ENCODE measurements at regions not wholly inside any gene's neighbourhood (a gene's known extent, or its start where the extent isn't known, plus 50 kb on each side); places are given as distances from the start of the nearest gene placed in this dataset.

DNA sequence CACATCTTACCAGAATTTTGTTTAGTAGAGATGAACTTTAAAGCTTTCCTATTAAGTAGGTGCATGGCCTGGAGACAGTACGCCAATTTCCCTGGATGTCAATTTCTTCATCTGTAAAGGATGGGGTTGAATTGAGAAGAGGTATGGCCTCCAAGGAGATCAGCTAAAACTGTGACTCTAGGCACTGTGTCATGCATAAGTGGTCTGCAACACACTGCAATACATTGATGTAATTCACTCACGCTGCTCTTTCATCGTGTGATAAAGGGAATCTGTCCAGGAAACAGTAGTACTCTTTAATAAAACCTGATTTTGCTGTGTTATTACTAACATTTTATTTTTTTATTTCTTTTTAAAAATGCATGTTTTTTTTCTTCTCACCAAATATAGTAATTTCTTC lies 795.8 kb downstream of the DIAPH3 start:
- no peak overlapping the region for H3K27ac ChIP-seq (ENCODE audit: low read depth, low read length)
- no peak overlapping the region for H3K9ac ChIP-seq (ENCODE audit: low read length)
- H3K9me3 ChIP-seq (ENCODE audit: low read length), result no peaks in the 10 kb centered on the region
- H3K27me3 ChIP-seq (ENCODE audit: control insufficient read depth in 1 of 2, insufficient read depth in 2 of 2, low read length in 2 of 2), result no peaks in the 10 kb centered on the region
- H3K4me3 ChIP-seq (ENCODE audit: low read depth in 1 of 2, low read length in 2 of 2), result no peak overlapping the region
- H3K4me1 ChIP-seq (ENCODE audit: insufficient read depth, low read length), result peaks cover 31% of the 10 kb centered on the region
- H3K36me3 ChIP-seq (ENCODE audit: insufficient read depth, low read length), result no peaks in the 10 kb centered on the region

DNA sequence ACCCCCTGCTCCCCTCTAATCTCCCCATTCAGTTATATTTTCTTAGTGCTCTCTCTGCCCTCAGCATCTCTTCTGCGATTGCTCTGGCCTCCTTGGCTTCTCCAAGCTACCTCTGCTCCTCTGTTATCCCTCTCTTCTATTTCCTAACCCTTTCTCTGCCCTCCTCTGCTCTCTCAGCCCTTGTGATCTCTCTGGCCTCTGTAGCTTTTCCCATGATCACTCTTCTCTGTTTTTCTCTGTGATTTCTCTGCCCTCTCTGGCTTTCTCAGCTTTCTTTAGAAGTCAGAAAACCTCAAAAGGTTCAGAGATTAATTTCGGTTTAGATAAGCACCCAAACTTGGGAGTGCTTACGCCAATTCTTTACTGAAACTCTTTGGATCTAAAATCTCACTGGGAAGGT lies 795.0 kb downstream of the DIAPH3 start:
- H3K27ac ChIP-seq (ENCODE audit: low read depth, low read length), result no peak overlapping the region

DNA sequence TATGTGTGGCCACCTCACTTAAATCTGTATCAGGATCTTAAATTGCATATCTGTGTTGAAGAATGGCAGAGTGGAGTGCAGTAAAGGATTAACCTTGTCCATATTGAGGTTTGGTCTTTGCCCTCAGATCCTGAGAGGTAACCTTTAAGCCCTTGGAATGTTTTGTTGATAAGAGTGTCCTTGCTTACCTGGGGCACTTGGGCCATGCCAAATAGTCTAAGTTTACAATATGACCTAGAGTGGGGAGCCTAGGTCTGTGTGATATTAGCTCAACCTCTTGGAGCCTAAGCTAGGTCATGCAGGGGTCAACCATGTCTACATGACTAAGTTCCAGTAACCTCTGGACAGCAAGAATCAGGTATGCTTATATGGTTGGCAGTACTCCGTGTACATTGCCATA lies 792.5 kb downstream of the DIAPH3 start:
- no peaks in the 10 kb centered on the region for H3K9me3 ChIP-seq (ENCODE audit: low read length)
- H3K27me3 ChIP-seq (ENCODE audit: control insufficient read depth in 1 of 2, insufficient read depth in 2 of 2, low read length in 2 of 2), result no peaks in the 10 kb centered on the region
- H3K9ac ChIP-seq (ENCODE audit: low read length), result no peak overlapping the region
- H3K27ac ChIP-seq (ENCODE audit: low read depth, low read length), result no peak overlapping the region
- H3K36me3 ChIP-seq (ENCODE audit: insufficient read depth, low read length), result no peaks in the 10 kb centered on the region
- H3K4me1 ChIP-seq (ENCODE audit: insufficient read depth, low read length), result peaks cover 37% of the 10 kb centered on the region
- no peak overlapping the region for H3K4me3 ChIP-seq (ENCODE audit: low read depth in 1 of 2, low read length in 2 of 2)

More for the DNA sequence above, 795.0 kb downstream of the DIAPH3 start:
- H3K9ac ChIP-seq (ENCODE audit: low read length), result no peak overlapping the region
- no peaks in the 10 kb centered on the region for H3K9me3 ChIP-seq (ENCODE audit: low read length)
- H3K4me1 ChIP-seq (ENCODE audit: insufficient read depth, low read length), result peaks cover 35% of the 10 kb centered on the region
- no peak overlapping the region for H3K4me3 ChIP-seq (ENCODE audit: low read depth in 1 of 2, low read length in 2 of 2)
- H3K36me3 ChIP-seq (ENCODE audit: insufficient read depth, low read length), result no peaks in the 10 kb centered on the region
- H3K27me3 ChIP-seq (ENCODE audit: control insufficient read depth in 1 of 2, insufficient read depth in 2 of 2, low read length in 2 of 2), result no peaks in the 10 kb centered on the region

DNA sequence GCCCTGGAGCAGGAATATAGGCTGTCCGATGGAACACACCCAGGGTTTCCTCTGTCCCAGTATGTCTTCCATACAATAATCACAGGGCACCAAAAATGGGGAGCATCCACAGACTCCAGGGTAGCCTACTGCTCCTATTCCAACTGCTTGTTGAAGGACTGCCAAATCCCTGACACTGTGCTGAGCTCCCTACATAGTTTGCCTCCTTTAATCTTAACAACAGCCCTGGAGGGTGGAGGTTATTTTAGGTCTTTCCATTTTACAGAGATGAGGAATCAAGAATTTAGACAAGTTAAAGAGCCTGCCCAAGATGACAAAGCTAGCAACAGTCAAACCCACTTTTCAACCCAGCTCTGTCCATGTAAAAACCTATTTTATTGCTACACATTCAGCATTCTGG lies 790.4 kb downstream of the DIAPH3 start:
- Histone ChIP-seq H3K9ac (ENCODE audit: low read length) (no peak overlapping the region), H3K9me3 (ENCODE audit: low read length) (no peaks in the 10 kb centered on the region), H3K27me3 (ENCODE audit: control insufficient read depth in 1 of 2, insufficient read depth in 2 of 2, low read length in 2 of 2) (no peaks in the 10 kb centered on the region), H3K36me3 (ENCODE audit: insufficient read depth, low read length) (no peaks in the 10 kb centered on the region), H3K4me1 (ENCODE audit: insufficient read depth, low read length) (peaks cover 34% of the 10 kb centered on the region), H3K27ac (ENCODE audit: low read depth, low read length) (no peak overlapping the region), H3K4me3 (ENCODE audit: low read depth in 1 of 2, low read length in 2 of 2) (no peak overlapping the region)

DNA sequence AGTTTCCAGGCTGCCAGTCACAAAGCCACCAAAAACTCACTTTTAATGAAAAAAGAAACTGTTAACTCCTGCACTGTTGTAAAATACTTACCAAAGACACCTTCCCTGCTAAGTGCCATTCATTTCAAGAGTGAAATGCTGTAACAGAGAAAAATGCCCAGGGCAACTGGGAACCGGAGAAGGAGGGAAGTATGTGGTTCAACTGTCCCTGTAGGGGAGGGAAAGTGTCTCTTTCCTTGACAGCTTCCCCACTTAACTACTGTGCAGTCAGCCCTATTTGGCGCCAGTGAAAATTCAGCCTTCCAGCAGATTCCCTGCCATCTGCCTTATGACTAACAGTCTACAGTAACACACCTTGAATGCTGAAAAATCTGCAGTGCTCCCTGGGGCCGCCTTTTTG lies 789.0 kb downstream of the DIAPH3 start:
- peaks cover 27% of the 10 kb centered on the region for H3K4me1 ChIP-seq (ENCODE audit: insufficient read depth, low read length)
- no peak overlapping the region for H3K4me3 ChIP-seq (ENCODE audit: low read depth in 1 of 2, low read length in 2 of 2)
- no peaks in the 10 kb centered on the region for H3K36me3 ChIP-seq (ENCODE audit: insufficient read depth, low read length)
- no peaks in the 10 kb centered on the region for H3K9me3 ChIP-seq (ENCODE audit: low read length)
- no peak overlapping the region for H3K9ac ChIP-seq (ENCODE audit: low read length)
- H3K27me3 ChIP-seq (ENCODE audit: control insufficient read depth in 1 of 2, insufficient read depth in 2 of 2, low read length in 2 of 2), result no peaks in the 10 kb centered on the region
- no peak overlapping the region for H3K27ac ChIP-seq (ENCODE audit: low read depth, low read length)

DNA sequence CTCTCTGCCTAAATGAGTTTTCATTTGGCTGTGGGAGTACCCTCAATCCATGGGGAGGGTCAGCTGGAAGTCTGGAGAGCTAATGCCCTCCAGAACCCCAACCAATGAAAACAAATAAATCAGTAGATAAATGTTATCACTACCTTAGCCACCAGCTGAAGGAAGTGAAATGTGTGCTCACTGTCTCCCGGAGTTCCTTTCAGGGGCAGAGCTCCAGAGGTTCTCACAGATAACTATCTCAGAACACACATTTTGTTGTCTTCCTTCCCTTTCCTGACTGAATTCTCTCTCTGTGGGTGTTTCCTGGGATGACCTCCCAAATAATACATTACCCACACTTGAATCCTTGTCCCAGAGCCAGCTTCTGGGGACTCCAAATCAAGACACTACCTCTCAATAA lies 779.6 kb downstream of the DIAPH3 start:
- no peak overlapping the region for H3K4me3 ChIP-seq (ENCODE audit: low read depth in 1 of 2, low read length in 2 of 2)
- no peak overlapping the region for H3K9ac ChIP-seq (ENCODE audit: low read length)
- no peaks in the 10 kb centered on the region for H3K9me3 ChIP-seq (ENCODE audit: low read length)
- H3K4me1 ChIP-seq (ENCODE audit: insufficient read depth, low read length), result no peaks in the 10 kb centered on the region
- no peaks in the 10 kb centered on the region for H3K27me3 ChIP-seq (ENCODE audit: control insufficient read depth in 1 of 2, insufficient read depth in 2 of 2, low read length in 2 of 2)
- H3K27ac ChIP-seq (ENCODE audit: low read depth, low read length), result no peak overlapping the region
- no peaks in the 10 kb centered on the region for H3K36me3 ChIP-seq (ENCODE audit: insufficient read depth, low read length)

DNA sequence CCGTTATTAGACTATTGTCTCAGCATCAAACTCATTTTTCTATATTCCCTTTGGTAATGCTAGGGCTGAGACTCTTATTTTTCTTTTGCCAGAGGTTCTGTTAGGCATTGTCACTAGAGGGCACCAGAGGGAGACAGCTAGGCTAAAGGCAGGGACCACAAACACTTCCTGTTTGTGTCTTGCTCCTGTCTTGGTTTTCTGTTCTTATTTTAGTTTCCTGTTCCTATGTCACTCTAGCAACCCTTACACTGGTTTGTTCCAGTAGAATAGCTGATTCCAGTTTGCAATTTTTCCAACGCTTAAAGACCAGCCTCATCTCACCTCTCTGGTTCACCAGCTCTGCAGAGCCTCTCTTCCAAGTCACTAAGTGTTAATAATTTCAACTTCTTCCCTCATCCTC lies 772.0 kb downstream of the DIAPH3 start:
- Histone ChIP-seq H3K4me3 (ENCODE audit: low read depth in 1 of 2, low read length in 2 of 2) (no peak overlapping the region), H3K4me1 (ENCODE audit: insufficient read depth, low read length) (no peaks in the 10 kb centered on the region), H3K36me3 (ENCODE audit: insufficient read depth, low read length) (no peaks in the 10 kb centered on the region), H3K9me3 (ENCODE audit: low read length) (no peaks in the 10 kb centered on the region), H3K9ac (ENCODE audit: low read length) (no peak overlapping the region), H3K27ac (ENCODE audit: low read depth, low read length) (no peak overlapping the region), H3K27me3 (ENCODE audit: control insufficient read depth in 1 of 2, insufficient read depth in 2 of 2, low read length in 2 of 2) (no peaks in the 10 kb centered on the region)

DNA sequence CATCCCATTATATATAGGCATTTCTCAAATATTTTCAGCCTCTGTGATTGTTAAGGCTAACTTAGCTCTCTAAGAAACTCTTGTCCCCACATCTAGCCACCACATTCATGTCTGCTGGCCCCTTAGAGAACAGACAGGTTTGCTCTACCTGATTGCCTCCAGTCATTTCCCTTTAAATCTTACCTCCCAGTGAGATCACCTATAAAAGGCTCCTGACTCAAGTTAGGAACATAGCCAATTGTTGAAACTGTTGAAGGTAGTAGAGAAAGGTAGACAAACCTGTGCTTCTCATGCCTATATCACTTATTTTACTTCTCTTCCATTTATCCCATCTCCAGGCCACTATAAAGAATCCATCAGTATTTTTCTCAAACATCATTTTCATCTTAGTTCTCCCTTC lies 771.4 kb downstream of the DIAPH3 start:
- no peak overlapping the region for H3K4me3 ChIP-seq (ENCODE audit: low read depth in 1 of 2, low read length in 2 of 2)
- no peak overlapping the region for H3K27ac ChIP-seq (ENCODE audit: low read depth, low read length)
- no peaks in the 10 kb centered on the region for H3K4me1 ChIP-seq (ENCODE audit: insufficient read depth, low read length)
- no peaks in the 10 kb centered on the region for H3K36me3 ChIP-seq (ENCODE audit: insufficient read depth, low read length)
- H3K9ac ChIP-seq (ENCODE audit: low read length), result no peak overlapping the region
- no peaks in the 10 kb centered on the region for H3K27me3 ChIP-seq (ENCODE audit: control insufficient read depth in 1 of 2, insufficient read depth in 2 of 2, low read length in 2 of 2)
- H3K9me3 ChIP-seq (ENCODE audit: low read length), result no peaks in the 10 kb centered on the region

DNA sequence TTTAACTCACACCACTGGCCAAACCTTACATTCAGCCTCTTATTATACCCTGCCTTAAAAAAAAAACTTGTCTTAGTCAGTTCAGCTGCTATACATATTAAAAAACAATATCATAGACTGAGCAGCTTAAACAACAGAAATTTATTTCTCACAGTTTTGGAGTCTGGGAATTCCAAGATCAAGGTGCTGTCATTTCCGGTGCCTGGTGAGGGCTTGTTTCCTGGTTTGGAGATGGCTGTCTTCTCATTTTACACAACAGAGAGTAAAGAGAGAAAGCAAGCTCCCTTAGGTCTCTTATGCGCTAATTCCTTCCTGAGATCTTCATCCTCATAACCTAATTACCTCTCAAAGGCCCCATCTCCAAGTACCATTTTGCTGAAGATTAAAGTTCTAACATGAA lies 769.2 kb downstream of the DIAPH3 start:
- H3K9ac ChIP-seq (ENCODE audit: low read length), result no peak overlapping the region
- H3K27ac ChIP-seq (ENCODE audit: low read depth, low read length), result no peak overlapping the region
- H3K4me3 ChIP-seq (ENCODE audit: low read depth in 1 of 2, low read length in 2 of 2), result no peak overlapping the region
- no peaks in the 10 kb centered on the region for H3K36me3 ChIP-seq (ENCODE audit: insufficient read depth, low read length)
- no peaks in the 10 kb centered on the region for H3K9me3 ChIP-seq (ENCODE audit: low read length)
- peaks cover 14% of the 10 kb centered on the region for H3K4me1 ChIP-seq (ENCODE audit: insufficient read depth, low read length)
- no peaks in the 10 kb centered on the region for H3K27me3 ChIP-seq (ENCODE audit: control insufficient read depth in 1 of 2, insufficient read depth in 2 of 2, low read length in 2 of 2)

DNA sequence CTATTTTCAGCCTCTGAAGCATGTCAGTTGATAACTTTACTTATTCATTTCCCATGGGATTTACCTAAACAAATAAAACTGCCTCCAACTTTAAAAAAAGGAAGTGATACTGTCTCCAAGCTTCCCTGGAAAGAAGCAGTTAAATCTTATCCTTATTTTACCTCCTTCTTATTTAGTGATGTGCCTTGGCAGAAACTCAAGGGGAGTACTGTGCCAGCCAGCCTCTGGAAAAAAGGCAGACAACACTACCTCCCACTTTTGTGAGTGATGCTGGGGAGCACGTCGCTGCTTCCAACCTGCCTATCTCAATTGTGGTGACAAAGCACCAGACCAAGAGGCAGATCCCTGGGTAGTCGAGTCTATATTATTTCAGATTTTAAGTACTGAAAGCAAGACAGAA lies 765.6 kb downstream of the DIAPH3 start:
- Histone ChIP-seq H3K4me3 (ENCODE audit: low read depth in 1 of 2, low read length in 2 of 2) (no peak overlapping the region), H3K27ac (ENCODE audit: low read depth, low read length) (no peak overlapping the region), H3K27me3 (ENCODE audit: control insufficient read depth in 1 of 2, insufficient read depth in 2 of 2, low read length in 2 of 2) (no peaks in the 10 kb centered on the region), H3K4me1 (ENCODE audit: insufficient read depth, low read length) (peaks cover 14% of the 10 kb centered on the region), H3K9me3 (ENCODE audit: low read length) (no peaks in the 10 kb centered on the region), H3K36me3 (ENCODE audit: insufficient read depth, low read length) (no peaks in the 10 kb centered on the region), H3K9ac (ENCODE audit: low read length) (no peak overlapping the region)

DNA sequence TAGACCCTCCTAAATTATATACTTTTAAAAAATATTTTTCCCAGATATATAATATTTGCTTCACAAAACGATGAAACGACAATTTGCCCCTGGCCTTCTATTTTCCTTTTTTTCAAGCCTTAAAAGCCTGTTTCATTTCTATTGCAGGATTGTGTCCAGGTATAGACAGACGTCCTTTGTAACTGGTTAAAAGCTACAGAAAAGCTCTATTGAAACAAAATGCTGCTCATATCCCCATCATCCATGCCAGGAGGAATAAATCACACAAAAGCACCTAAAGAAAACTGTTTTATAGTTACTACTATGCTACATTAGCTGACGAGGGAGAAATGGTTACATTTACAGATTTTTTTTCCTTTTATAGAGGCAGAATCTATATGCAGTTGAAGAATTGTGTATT lies 765.1 kb downstream of the DIAPH3 start:
- Histone ChIP-seq H3K27ac (ENCODE audit: low read depth, low read length) (no peak overlapping the region), H3K4me1 (ENCODE audit: insufficient read depth, low read length) (peaks cover 14% of the 10 kb centered on the region), H3K9ac (ENCODE audit: low read length) (no peak overlapping the region), H3K9me3 (ENCODE audit: low read length) (no peaks in the 10 kb centered on the region), H3K4me3 (ENCODE audit: low read depth in 1 of 2, low read length in 2 of 2) (no peak overlapping the region), H3K27me3 (ENCODE audit: control insufficient read depth in 1 of 2, insufficient read depth in 2 of 2, low read length in 2 of 2) (no peaks in the 10 kb centered on the region), H3K36me3 (ENCODE audit: insufficient read depth, low read length) (no peaks in the 10 kb centered on the region)

DNA sequence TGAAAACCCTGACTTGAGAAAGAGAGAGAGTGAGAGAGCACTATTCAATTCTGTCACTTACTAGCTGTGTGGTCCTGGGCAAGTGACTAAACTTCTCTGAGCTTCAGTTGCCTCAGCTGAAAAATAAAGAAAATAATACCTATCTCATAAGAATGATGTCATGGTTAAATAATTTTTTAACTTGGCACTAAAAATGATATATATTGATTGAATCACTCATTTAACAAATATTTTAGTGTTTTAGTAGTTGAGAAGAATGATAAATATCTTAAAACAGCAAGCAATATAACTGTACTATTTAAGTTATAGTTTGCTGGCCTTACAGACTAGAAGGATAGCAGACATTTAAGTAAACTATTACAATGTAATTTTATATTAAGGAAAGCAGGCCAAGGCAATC lies 764.2 kb downstream of the DIAPH3 start:
- no peak overlapping the region for H3K9ac ChIP-seq (ENCODE audit: low read length)
- H3K27ac ChIP-seq (ENCODE audit: low read depth, low read length), result no peak overlapping the region
- H3K9me3 ChIP-seq (ENCODE audit: low read length), result no peaks in the 10 kb centered on the region
- no peaks in the 10 kb centered on the region for H3K36me3 ChIP-seq (ENCODE audit: insufficient read depth, low read length)
- no peaks in the 10 kb centered on the region for H3K27me3 ChIP-seq (ENCODE audit: control insufficient read depth in 1 of 2, insufficient read depth in 2 of 2, low read length in 2 of 2)
- no peak overlapping the region for H3K4me3 ChIP-seq (ENCODE audit: low read depth in 1 of 2, low read length in 2 of 2)
- peaks cover 14% of the 10 kb centered on the region for H3K4me1 ChIP-seq (ENCODE audit: insufficient read depth, low read length)
